NT2/D1 (cell line): ENCODE measurements at regions not wholly inside any gene's neighbourhood (a gene's known extent, or its start where the extent isn't known, plus 50 kb on each side); places are given as distances from the start of the nearest gene placed in this dataset.

Experiments
- SUZ12 ChIP-seq: IDR thresholded peaks from 2 replicates; pipeline ENCODE4 v1.6.1; 2011; ENCODE audit not compliant: insufficient read length, insufficient read depth; ENCODE audit errors: extremely low read depth
- ZNF274 ChIP-seq: IDR thresholded peaks from 2 replicates; pipeline ENCODE4 v1.6.1; 2011; ENCODE audit warnings: mild to moderate bottlenecking, low read depth, low read length

DNA sequence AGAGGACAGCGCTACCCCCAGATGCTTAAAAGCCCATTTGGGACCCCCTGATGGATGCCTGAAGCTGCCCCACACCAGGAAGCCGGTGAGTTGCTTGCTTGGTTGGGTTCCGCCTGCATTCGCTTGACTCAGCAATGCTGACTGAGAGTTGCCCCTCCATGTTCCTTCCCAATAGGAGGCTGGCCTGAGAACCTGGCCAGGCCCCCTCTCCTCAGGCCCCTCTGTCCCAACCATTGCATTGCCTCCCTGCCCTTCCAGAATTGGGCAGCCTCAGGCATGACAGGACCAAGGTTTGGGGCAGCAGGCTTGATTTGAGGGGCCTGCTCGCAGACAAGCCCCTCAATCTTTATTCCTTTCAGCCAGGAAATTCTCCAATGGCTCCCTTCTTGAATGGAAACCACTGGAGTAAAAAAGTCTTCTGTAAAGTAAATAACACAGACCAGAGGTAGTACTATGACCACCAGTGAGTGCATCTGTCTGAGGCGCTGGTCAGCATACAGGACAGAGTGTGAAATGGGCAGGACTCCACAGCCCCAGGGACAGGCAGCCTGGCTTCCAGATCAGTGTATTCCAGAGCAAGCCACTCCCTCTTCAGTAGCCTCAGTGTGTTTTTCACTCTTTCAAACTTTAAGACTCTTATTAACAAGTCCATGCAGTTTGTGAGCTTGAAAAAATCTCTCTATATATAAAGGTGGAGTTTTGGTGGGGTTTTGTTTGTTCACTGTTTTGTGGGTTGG is 104.7 kb downstream of the C1QL2 start:
- TF ChIP-seq ZNF274 (no peak), SUZ12 (no peak)
